Panc1 (cell line): ENCODE measurements at regions not wholly inside any gene's neighbourhood (a gene's known extent, or its start where the extent isn't known, plus 50 kb on each side); places are given as distances from the start of the nearest gene placed in this dataset.

Source experiments
- POLR2AphosphoS5 ChIP-seq: IDR thresholded peaks from 2 replicates; pipeline ENCODE4 v1.6.1; 2012; ENCODE audit warnings: mild to moderate bottlenecking, low read depth, low read length, moderate library complexity
- SIN3A ChIP-seq: IDR thresholded peaks from 2 replicates; pipeline ENCODE4 v1.6.1; 2012; ENCODE audit warnings: low read depth, mild to moderate bottlenecking, low read length, moderate library complexity, borderline replicate concordance; ENCODE audit not compliant: insufficient read depth
- TCF7L2 ChIP-seq: IDR thresholded peaks from 2 replicates; pipeline ENCODE4 v1.6.1; 2011; ENCODE audit warnings: mild to moderate bottlenecking, low read depth, low read length, inconsistent platforms
- TF ChIP-seq, protein P1 (sequence below): fragments of 450-650 bp; IDR thresholded peaks from 2 replicates; pipeline ENCODE4 v1.5.1; 2017; ENCODE audit warnings: mild to moderate bottlenecking

DNA sequence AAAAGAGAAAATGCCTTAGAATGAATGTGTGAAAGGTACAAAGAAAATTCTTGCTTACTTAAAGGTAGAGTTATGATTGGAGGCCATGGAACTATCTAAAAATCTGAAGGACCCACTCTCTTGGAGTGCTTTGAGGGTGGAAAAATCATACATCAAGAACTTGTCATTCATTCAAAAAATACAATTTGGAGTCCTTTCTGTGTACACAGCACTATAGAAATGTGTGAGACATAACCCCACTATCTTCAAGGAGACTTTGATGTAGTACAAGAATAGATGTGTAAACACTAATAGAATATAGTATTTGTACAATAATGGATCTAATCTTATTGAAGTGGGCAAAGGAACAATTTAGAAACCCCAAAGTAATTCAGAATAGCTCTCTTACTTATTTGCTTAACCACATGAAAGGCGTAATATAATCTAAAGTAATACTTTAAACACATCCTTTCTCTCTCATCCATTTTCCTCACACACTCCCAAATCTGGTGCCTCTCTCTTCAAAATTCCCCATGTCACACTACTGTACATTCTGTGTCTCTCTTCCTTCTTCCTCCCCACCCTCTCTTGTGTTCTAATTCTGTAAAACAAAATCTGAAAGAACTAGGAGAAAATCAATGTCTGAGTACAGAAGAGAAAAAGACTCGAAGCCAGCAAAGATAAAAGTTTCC is 166.7 kb downstream of the DNAJB9 start:
- TF ChIP-seq, protein P1, sequence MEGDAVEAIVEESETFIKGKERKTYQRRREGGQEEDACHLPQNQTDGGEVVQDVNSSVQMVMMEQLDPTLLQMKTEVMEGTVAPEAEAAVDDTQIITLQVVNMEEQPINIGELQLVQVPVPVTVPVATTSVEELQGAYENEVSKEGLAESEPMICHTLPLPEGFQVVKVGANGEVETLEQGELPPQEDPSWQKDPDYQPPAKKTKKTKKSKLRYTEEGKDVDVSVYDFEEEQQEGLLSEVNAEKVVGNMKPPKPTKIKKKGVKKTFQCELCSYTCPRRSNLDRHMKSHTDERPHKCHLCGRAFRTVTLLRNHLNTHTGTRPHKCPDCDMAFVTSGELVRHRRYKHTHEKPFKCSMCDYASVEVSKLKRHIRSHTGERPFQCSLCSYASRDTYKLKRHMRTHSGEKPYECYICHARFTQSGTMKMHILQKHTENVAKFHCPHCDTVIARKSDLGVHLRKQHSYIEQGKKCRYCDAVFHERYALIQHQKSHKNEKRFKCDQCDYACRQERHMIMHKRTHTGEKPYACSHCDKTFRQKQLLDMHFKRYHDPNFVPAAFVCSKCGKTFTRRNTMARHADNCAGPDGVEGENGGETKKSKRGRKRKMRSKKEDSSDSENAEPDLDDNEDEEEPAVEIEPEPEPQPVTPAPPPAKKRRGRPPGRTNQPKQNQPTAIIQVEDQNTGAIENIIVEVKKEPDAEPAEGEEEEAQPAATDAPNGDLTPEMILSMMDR, result no peak
- no peak for TF ChIP-seq POLR2AphosphoS5
- TF ChIP-seq SIN3A, result no peak
- TF ChIP-seq TCF7L2, result no peak
